Endothelial cell of umbilical vein (primary cell): ENCODE measurements at regions not wholly inside any gene's neighbourhood (a gene's known extent, or its start where the extent isn't known, plus 50 kb on each side); places are given as distances from the start of the nearest gene placed in this dataset.

ENCODE experiments used
- BruUV-seq: library from RNA; stranded (reverse); fragments of 400-500 nt; replicated peaks from 2 replicates; lab custom pipeline; 2021; lab: Mats Ljungman, UMichigan
- CTCF ChIA-PET: fragments of 300-600, 350-600 bp; sonication (Branson Sonifier 250); formaldehyde crosslinking; loops from one replicate; lab custom pipeline; 2021; ENCODE audit warnings: antibody characterized with exemption, inconsistent platforms; lab: Charles Lee
- POLR2A ChIA-PET: fragments of 300-600, 350-600 bp; sonication (Branson Sonifier 250); formaldehyde crosslinking; loops from one replicate; lab custom pipeline; 2021; ENCODE audit warnings: antibody characterized with exemption, inconsistent platforms; lab: Charles Lee
- DNase-seq: peaks from one replicate; pipeline ENCODE4 v3.0.0-alpha.2; 2011; ENCODE audit warnings: low read depth, low spot score
- FAIRE-seq: peaks from 2 replicates; lab custom pipeline; 2011; peaks lifted over from hg19 to GRCh38; lab: Jason Lieb, UNC
- H2AFZ ChIP-seq: 2 replicates; pipeline ENCODE4 v1.6.0; 2012; ENCODE audit warnings: low read depth, low read length, control low read depth, inconsistent platforms
- H3K27ac ChIP-seq: 2 replicates; pipeline ENCODE4 v1.5.1; 2011; ENCODE audit warnings: low read depth, mild to moderate bottlenecking, control low read depth, low read length, moderate library complexity; ENCODE audit not compliant: insufficient read depth
- H3K27me3 ChIP-seq, 2 experiments: 2 replicates each; pipeline versions ENCODE4 v1.6.0 to v1.6.1; 2011; ENCODE audit warnings: low read length in 2 of 2, mixed read lengths in 1 of 2; ENCODE audit not compliant: control insufficient read depth in 2 of 2, insufficient read depth in 2 of 2
- H3K36me3 ChIP-seq, 2 experiments: 2 replicates in 1 of 2; 3 replicates in 1 of 2; pipeline ENCODE4 v1.5.1; 2011; ENCODE audit warnings: low read length in 2 of 2, mild to moderate bottlenecking in 1 of 2, moderate library complexity in 1 of 2; ENCODE audit not compliant: control insufficient read depth in 2 of 2, insufficient read depth in 2 of 2; ENCODE audit errors: extremely low read depth in 1 of 2
- H3K4me1 ChIP-seq: 3 replicates; pipeline ENCODE4 v1.5.1; 2011; ENCODE audit warnings: mild to moderate bottlenecking, low read length; ENCODE audit not compliant: control insufficient read depth, insufficient read depth; ENCODE audit errors: extremely low read depth
- H3K4me2 ChIP-seq: 2 replicates; pipeline ENCODE4 v1.6.1; 2011; ENCODE audit warnings: low read length, control low read depth, mixed read lengths; ENCODE audit not compliant: insufficient read depth
- H3K4me3 ChIP-seq, 3 experiments: fragments of 200-600 bp in 1 of 3; sonication (generic), shearing (Covaris generic) in 1 of 3; replicated peaks in 1 of 3; 2 replicates each; pipeline ENCODE4 v1.5.1; 2011 to 2016; ENCODE audit warnings: control low read depth in 3 of 3, low read length in 3 of 3, mild to moderate bottlenecking in 2 of 3, inconsistent platforms in 1 of 3, low read depth in 1 of 3, moderate library complexity in 1 of 3; ENCODE audit not compliant: insufficient read depth in 1 of 3
- H3K79me2 ChIP-seq: 2 replicates; pipeline ENCODE4 v1.6.0; 2012; ENCODE audit warnings: low read length, inconsistent platforms; ENCODE audit not compliant: control insufficient read depth, insufficient read depth
- H3K9ac ChIP-seq: replicated peaks from 2 replicates; pipeline ENCODE3; 2011; ENCODE audit warnings: low read length, control low read depth; ENCODE audit not compliant: insufficient read depth; ENCODE audit errors: extremely low read depth
- H3K9me1 ChIP-seq: replicated peaks from 3 replicates; pipeline ENCODE4 v1.6.0; 2011; ENCODE audit warnings: mild to moderate bottlenecking, low read length; ENCODE audit not compliant: control insufficient read depth, insufficient read depth; ENCODE audit errors: extremely low read depth
- H3K9me3 ChIP-seq: replicated peaks from 2 replicates; pipeline ENCODE4 v1.5.1; 2012; ENCODE audit warnings: low read length, inconsistent platforms; ENCODE audit not compliant: control insufficient read depth, insufficient read depth
- H4K20me1 ChIP-seq: replicated peaks from 2 replicates; pipeline ENCODE3; 2011; ENCODE audit warnings: mild to moderate bottlenecking, low read length; ENCODE audit not compliant: control insufficient read depth, insufficient read depth; ENCODE audit errors: extremely low read depth
- CTCF ChIP-seq, 2 donors: IDR thresholded peaks; 1 replicate in 1 of 2; 2 replicates in 1 of 2; pipeline ENCODE4 v1.5.1; 2011; ENCODE audit warnings: low read length in 2 of 2, mild to moderate bottlenecking in 2 of 2, moderate library complexity in 2 of 2, control low read depth in 1 of 2, inconsistent platforms in 1 of 2, low read depth in 1 of 2; ENCODE audit not compliant: insufficient read depth in 1 of 2; ENCODE audit errors: extremely low read depth in 1 of 2
- EZH2 ChIP-seq: IDR thresholded peaks from 2 replicates; pipeline ENCODE4 v1.6.1; 2012; ENCODE audit warnings: borderline replicate concordance, low read depth, mild to moderate bottlenecking, moderate library complexity, low read length, inconsistent platforms; ENCODE audit not compliant: severe bottlenecking
- FOS ChIP-seq: IDR thresholded peaks from 2 replicates; pipeline ENCODE4 v1.6.1; 2011; ENCODE audit warnings: mild to moderate bottlenecking, low read length, moderate library complexity, borderline replicate concordance; ENCODE audit not compliant: insufficient read depth
- GATA2 ChIP-seq: IDR thresholded peaks from 2 replicates; pipeline ENCODE4 v1.7.0; 2011; ENCODE audit warnings: low read depth, mild to moderate bottlenecking, moderate library complexity, mixed read lengths, low read length; ENCODE audit not compliant: insufficient read length, insufficient read depth
- JUN ChIP-seq: IDR thresholded peaks from 2 replicates; pipeline ENCODE4 v1.6.1; 2011; ENCODE audit warnings: borderline replicate concordance, low read depth; ENCODE audit not compliant: insufficient read length, insufficient read depth
- MAX ChIP-seq: IDR thresholded peaks from 2 replicates; pipeline ENCODE4 v1.6.1; 2011; ENCODE audit not compliant: insufficient read depth, insufficient read length
- MYC ChIP-seq: IDR thresholded peaks from one replicate; pipeline ENCODE4 v1.6.1; 2011; ENCODE audit warnings: mild to moderate bottlenecking, low read depth, low read length
- POLR2A ChIP-seq: IDR thresholded peaks from 2 replicates; pipeline ENCODE4 v1.6.1; 2012; ENCODE audit warnings: low read depth, mild to moderate bottlenecking, control low read depth, low read length
- POLR2AphosphoS5 ChIP-seq: IDR thresholded peaks from 2 replicates; pipeline ENCODE4 v1.6.1; 2012; ENCODE audit warnings: low read depth, mild to moderate bottlenecking, control low read depth, low read length, moderate library complexity; ENCODE audit not compliant: insufficient read depth
- dilution Hi-C: fragments of 300-500 bp; cut with MboI; formaldehyde crosslinking; loops from one replicate; pipeline ENCODE4 v1.15.0; 2019; ENCODE audit warnings: low sequenced_read_pairs; ENCODE audit not compliant: extremely low pct_ligation_motif_present
- intact Hi-C: fragments of 100-400 bp; cut with micrococcal nuclease; formaldehyde crosslinking; loops from one replicate; pipeline ENCODE4 v1.10.0; 2022

GRCh38 chr10:94074462-94074861, 80.7 kb downstream of the PLCE1 start:
- H3K4me1 ChIP-seq = no peaks in the 10 kb centered on the region
- H3K9me1 ChIP-seq = no peaks in the 10 kb centered on the region
- POLR2A ChIA-PET = no interaction called here
- no peak overlapping the region for H3K27ac ChIP-seq
- no peaks in the 10 kb centered on the region for H3K9me3 ChIP-seq
- no peak for DNase-seq
- H3K27me3 ChIP-seq = no peaks in the 10 kb centered on the region
- no peak overlapping the region for H3K9ac ChIP-seq
- no peaks in the 10 kb centered on the region for H3K36me3 ChIP-seq
- no peak overlapping the region for H3K4me3 ChIP-seq
- intact Hi-C loops = no loop called here
- TF ChIP-seq MYC (no peak), POLR2A (no peak), POLR2AphosphoS5 (no peak), EZH2 (no peak), GATA2 (no peak), JUN (no peak), MAX (no peak)
- no peaks in the 10 kb centered on the region for H4K20me1 ChIP-seq
- no peak for FAIRE-seq
- CTCF ChIA-PET = no interaction called here
- H3K4me2 ChIP-seq = no peak overlapping the region
- no peak overlapping the region for H2AFZ ChIP-seq
- dilution Hi-C loops = no loop called here
- no peaks in the 10 kb centered on the region for H3K79me2 ChIP-seq
- BruUV-seq = no TSS peak

- no peak for FAIRE-seq
- CTCF ChIA-PET = no interaction called here
- BruUV-seq = no TSS peak
- Histone ChIP-seq H4K20me1 (no peaks in the 10 kb centered on the region), H3K4me3 (no peak overlapping the region), H3K9ac (no peak overlapping the region), H3K27ac (no peak overlapping the region), H3K79me2 (no peaks in the 10 kb centered on the region), H3K4me1 (no peaks in the 10 kb centered on the region), H3K4me2 (no peak overlapping the region), H2AFZ (no peak overlapping the region), H3K9me1 (no peaks in the 10 kb centered on the region), H3K36me3 (no peaks in the 10 kb centered on the region), H3K27me3 (no peaks in the 10 kb centered on the region), H3K9me3 (no peaks in the 10 kb centered on the region)
- POLR2A ChIA-PET = no interaction called here
- no peak for DNase-seq
- intact Hi-C loops (no loop called here), dilution Hi-C loops (no loop called here)
- TF ChIP-seq JUN (no peak), GATA2 (no peak), FOS (no peak), POLR2A (no peak), CTCF (IDR thresholded peaks at IDR 0.05; ENCODE audit: extremely low read depth in 1 of 2, insufficient read depth in 1 of 2, low read depth in 1 of 2, low read length in 2 of 2) (no peak), POLR2AphosphoS5 (no peak), MAX (no peak), EZH2 (no peak), MYC (no peak)
These were observed 81.8 kb downstream of the PLCE1 start for GRCh38 chr10:94075506-94075905.
